HEK293T (cell line): ENCODE measurements at regions not wholly inside any gene's neighbourhood (a gene's known extent, or its start where the extent isn't known, plus 50 kb on each side); places are given as distances from the start of the nearest gene placed in this dataset.

Experiments used
- CTCF ChIA-PET: fragments of 350-600 bp; formaldehyde crosslinking; extraction: SDS; loops from one replicate; lab custom pipeline; 2021; ENCODE audit warnings: antibody characterized with exemption, inconsistent platforms; lab: Yijun Ruan, JAX
- POLR2A ChIA-PET: fragments of 350-600 bp; formaldehyde crosslinking; extraction: SDS; loops from one replicate; lab custom pipeline; 2020; ENCODE audit warnings: antibody characterized with exemption, inconsistent platforms; lab: Yijun Ruan, JAX
- DNase-seq: peaks from one replicate; pipeline ENCODE4 v3.0.0; 2012; ENCODE audit warnings: mixed read lengths; ENCODE audit errors: extremely low spot score
- ARNT ChIP-seq: fragments of 450-650 bp; IDR thresholded peaks from 2 replicates; pipeline ENCODE4 v1.6.1; 2017; ENCODE audit warnings: mild to moderate bottlenecking
- BHLHE40 ChIP-seq: fragments of 450-650 bp; IDR thresholded peaks from 2 replicates; pipeline ENCODE4 v1.6.1; 2016; ENCODE audit warnings: mild to moderate bottlenecking, moderate library complexity, borderline replicate concordance
- CTBP1 ChIP-seq: fragments of 450-650 bp; IDR thresholded peaks from 2 replicates; pipeline ENCODE4 v1.6.1; 2016; ENCODE audit warnings: borderline replicate concordance
- ELF4 ChIP-seq: fragments of 450-650 bp; IDR thresholded peaks from 2 replicates; pipeline ENCODE4 v1.6.1; 2017; ENCODE audit warnings: antibody characterized with exemption
- FOXA1 ChIP-seq: fragments of 450-650 bp; IDR thresholded peaks from 2 replicates; pipeline ENCODE4 v1.6.1; 2016; ENCODE audit warnings: mild to moderate bottlenecking
- FOXK2 ChIP-seq: fragments of 450-650 bp; IDR thresholded peaks from 2 replicates; pipeline ENCODE4 v1.6.1; 2016; ENCODE audit warnings: mild to moderate bottlenecking
- FOXM1 ChIP-seq: fragments of 450-650 bp; IDR thresholded peaks from 2 replicates; pipeline ENCODE4 v1.6.1; 2017; ENCODE audit warnings: mild to moderate bottlenecking, borderline replicate concordance
- HDGF ChIP-seq: fragments of 450-650 bp; IDR thresholded peaks from 2 replicates; pipeline ENCODE4 v1.6.1; 2017; ENCODE audit warnings: antibody characterized with exemption, borderline replicate concordance
- L3MBTL2 ChIP-seq: fragments of 450-650 bp; conservative IDR thresholded peaks from 2 replicates; pipeline ENCODE4 v1.6.1; 2016; ENCODE audit warnings: mild to moderate bottlenecking
- LEF1 ChIP-seq: fragments of 450-650 bp; IDR thresholded peaks from 2 replicates; pipeline ENCODE4 v1.6.1; 2017; ENCODE audit warnings: mild to moderate bottlenecking, borderline replicate concordance
- NFRKB ChIP-seq: fragments of 450-650 bp; IDR thresholded peaks from 2 replicates; pipeline ENCODE4 v1.6.1; 2016; ENCODE audit warnings: mild to moderate bottlenecking, moderate library complexity
- PKNOX1 ChIP-seq: fragments of 450-650 bp; IDR thresholded peaks from 2 replicates; pipeline ENCODE4 v1.6.1; 2016
- SP1 ChIP-seq: fragments of 450-650 bp; IDR thresholded peaks from 2 replicates; pipeline ENCODE4 v1.6.1; 2017
- SUZ12 ChIP-seq: fragments of 450-650 bp; IDR thresholded peaks from 2 replicates; pipeline ENCODE4 v1.6.1; 2016; ENCODE audit warnings: mild to moderate bottlenecking
- TARDBP ChIP-seq: fragments of 450-650 bp; IDR thresholded peaks from 2 replicates; pipeline ENCODE4 v1.6.1; 2016
- ZNF384 ChIP-seq: fragments of 450-650 bp; IDR thresholded peaks from 2 replicates; pipeline ENCODE4 v1.6.1; 2016

DNA sequence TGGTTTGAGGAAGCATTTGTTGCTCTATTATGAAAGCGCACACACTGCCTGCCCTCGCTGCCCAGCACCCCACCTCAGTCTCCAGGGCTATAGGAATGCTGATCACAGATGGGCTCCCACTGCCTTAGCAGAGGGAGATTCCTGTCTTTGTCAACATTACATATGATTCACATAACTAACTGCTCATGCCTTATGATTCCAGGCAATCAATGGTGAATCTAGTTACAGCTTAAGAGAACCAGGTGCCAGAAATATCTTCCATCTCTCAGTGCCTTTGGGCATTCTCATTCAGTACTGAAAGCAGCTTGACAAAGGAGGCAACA is 458.9 kb upstream of the C9orf72 start:
- POLR2A ChIA-PET = no interaction called here
- no peak for DNase-seq
- CTCF ChIA-PET = no interaction called here
- TF ChIP-seq L3MBTL2 (no peak), ZNF384 (no peak), NFRKB (no peak)

GRCh38 chr9:28034242-28034641 is 461.0 kb upstream of the C9orf72 start:
- CTCF ChIA-PET = no interaction called here
- DNase-seq = no peak
- POLR2A ChIA-PET = no interaction called here
- no peak for TF ChIP-seq FOXK2
- no peak for TF ChIP-seq ARNT
- no peak for TF ChIP-seq SUZ12
- no peak for TF ChIP-seq FOXA1
- TF ChIP-seq BHLHE40 = no peak
- no peak for TF ChIP-seq ZNF384
- no peak for TF ChIP-seq ELF4

DNA sequence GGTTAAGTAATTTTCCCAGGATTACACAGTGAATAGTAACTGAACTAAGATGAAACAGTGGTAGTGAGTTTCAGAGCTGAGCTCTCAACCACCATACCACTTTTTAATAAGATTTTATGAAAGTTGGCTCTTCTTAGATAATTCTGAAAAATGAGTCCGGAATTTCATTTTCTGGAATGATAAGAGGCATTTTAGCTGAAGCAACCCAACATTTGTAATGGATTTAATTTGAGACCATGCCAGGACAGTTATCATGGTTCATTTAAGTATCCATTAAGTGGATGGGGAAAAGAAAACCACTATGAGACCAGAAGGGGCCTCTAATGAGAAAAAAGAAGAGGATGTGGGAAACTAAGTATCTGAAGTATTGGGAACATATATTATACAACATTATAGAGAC is 464.7 kb upstream of the C9orf72 start:
- ChIA-PET POLR2A (no interaction called here), CTCF (no interaction called here)
- TF ChIP-seq PKNOX1 = no peak
- TF ChIP-seq ELF4 = no peak
- no peak for TF ChIP-seq BHLHE40
- TF ChIP-seq ZNF384 = no peak
- no peak for TF ChIP-seq SP1
- TF ChIP-seq LEF1 = no peak
- TF ChIP-seq L3MBTL2 = no peak
- TF ChIP-seq FOXK2 = no peak
- no peak for TF ChIP-seq ARNT
- TF ChIP-seq HDGF = no peak
- TF ChIP-seq NFRKB = no peak
- no peak for TF ChIP-seq FOXM1
- no peak for TF ChIP-seq FOXA1
- TF ChIP-seq CTBP1 = no peak
- no peak for TF ChIP-seq SUZ12
- no peak for TF ChIP-seq TARDBP

GRCh38 chr9:28045051-28045450 is 471.8 kb upstream of the C9orf72 start:
- no peak for DNase-seq
- ChIA-PET POLR2A (no interaction called here), CTCF (no interaction called here)
- no peak for TF ChIP-seq ZNF384
- no peak for TF ChIP-seq FOXA1
- no peak for TF ChIP-seq NFRKB
- no peak for TF ChIP-seq ELF4
- TF ChIP-seq HDGF = no peak
- no peak for TF ChIP-seq FOXM1
- TF ChIP-seq BHLHE40 = no peak
- TF ChIP-seq SUZ12 = no peak
- no peak for TF ChIP-seq PKNOX1
- no peak for TF ChIP-seq FOXK2
- TF ChIP-seq L3MBTL2 = no peak
- no peak for TF ChIP-seq LEF1
- TF ChIP-seq ARNT = no peak
- TF ChIP-seq CTBP1 = no peak
- no peak for TF ChIP-seq TARDBP

More for the DNA sequence above, 464.7 kb upstream of the C9orf72 start:
- DNase-seq = no peak

DNA sequence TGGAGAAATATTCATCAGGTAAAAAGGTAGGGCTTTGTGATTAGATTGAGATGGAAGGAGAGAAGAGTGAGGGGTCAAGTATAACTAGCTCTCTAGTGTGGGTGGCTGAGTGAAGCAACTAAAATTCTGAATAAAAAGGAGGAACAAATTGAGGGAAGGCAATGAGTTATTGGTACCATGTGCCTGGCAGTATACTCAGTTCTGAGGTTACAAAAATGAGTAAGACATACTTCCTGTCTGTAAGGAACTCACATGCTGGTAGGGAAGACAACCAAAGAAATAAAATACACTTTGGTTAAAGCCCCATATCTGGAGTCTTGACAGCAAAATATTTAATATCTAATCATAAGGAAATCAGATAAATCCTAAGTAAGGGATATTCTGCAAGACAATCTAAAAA is 476.8 kb upstream of the C9orf72 start:
- CTCF ChIA-PET = no interaction called here
- POLR2A ChIA-PET = no interaction called here

GRCh38 chr9:28050941-28051340 is 477.7 kb upstream of the C9orf72 start:
- ChIA-PET CTCF (no interaction called here), POLR2A (no interaction called here)
- TF ChIP-seq FOXA1 = no peak
- TF ChIP-seq ARNT = no peak
- DNase-seq = no peak

More for the DNA sequence above, 476.8 kb upstream of the C9orf72 start:
- TF ChIP-seq FOXK2 = no peak
- no peak for TF ChIP-seq FOXA1
- no peak for TF ChIP-seq BHLHE40
- TF ChIP-seq PKNOX1 = no peak
- TF ChIP-seq NFRKB = no peak
- TF ChIP-seq LEF1 = no peak
- no peak for TF ChIP-seq ARNT
- TF ChIP-seq HDGF = no peak
- no peak for TF ChIP-seq FOXM1
- no peak for TF ChIP-seq TARDBP
- TF ChIP-seq CTBP1 = no peak
- no peak for TF ChIP-seq L3MBTL2
- no peak for TF ChIP-seq SP1
- DNase-seq = no peak
